A673 (cell line): ENCODE measurements at regions not wholly inside any gene's neighbourhood (a gene's known extent, or its start where the extent isn't known, plus 50 kb on each side); places are given as distances from the start of the nearest gene placed in this dataset.

ENCODE experiments used
- BruUV-seq: library from RNA; stranded (reverse); fragments of 400-500 nt; replicated peaks from 2 replicates; lab custom pipeline; 2021; lab: Mats Ljungman, UMichigan
- CTCF ChIA-PET: fragments of 300-600 bp; sonication (Branson Sonifier 250); formaldehyde crosslinking; loops from one replicate; lab custom pipeline; 2022; ENCODE audit warnings: antibody characterized with exemption; lab: Charles Lee
- POLR2A ChIA-PET: fragments of 300-600 bp; sonication (Branson Sonifier 250); formaldehyde crosslinking; loops from one replicate; lab custom pipeline; 2022; ENCODE audit warnings: antibody characterized with exemption; ENCODE audit not compliant: low non-redundant PET; lab: Charles Lee
- DNase-seq: peaks from one replicate; pipeline ENCODE4 v3.0.0-alpha.2; 2015; ENCODE audit warnings: low spot score
- H3K27ac ChIP-seq: fragments of 200-600 bp; sonication (generic); 2 replicates; pipeline ENCODE4 v1.5.1; 2016; ENCODE audit warnings: mixed run types, low read depth, mild to moderate bottlenecking, mixed read lengths, antibody characterized with exemption, low read length; ENCODE audit not compliant: poor library complexity, severe bottlenecking
- H3K27me3 ChIP-seq: fragments of 200-600 bp; sonication (generic); replicated peaks from 2 replicates; pipeline ENCODE4 v1.6.1; 2017; ENCODE audit warnings: mixed run types, low read depth, mild to moderate bottlenecking, mixed read lengths, antibody characterized with exemption, low read length; ENCODE audit not compliant: insufficient read depth, poor library complexity
- H3K36me3 ChIP-seq: fragments of 200-600 bp; sonication (generic); 2 replicates; pipeline ENCODE4 v1.6.1; 2016; ENCODE audit warnings: mixed run types, mild to moderate bottlenecking, mixed read lengths, antibody characterized with exemption, low read length; ENCODE audit not compliant: insufficient read depth, poor library complexity, severe bottlenecking
- H3K4me1 ChIP-seq: fragments of 200-600 bp; sonication (generic); 2 replicates; pipeline ENCODE4 v1.6.1; 2017; ENCODE audit warnings: mixed run types, mild to moderate bottlenecking, mixed read lengths, antibody characterized with exemption, low read length; ENCODE audit not compliant: insufficient read depth, poor library complexity, severe bottlenecking
- H3K4me3 ChIP-seq: fragments of 200-600 bp; sonication (generic); 2 replicates; pipeline ENCODE4 v1.5.1; 2016; ENCODE audit warnings: low read depth, mixed run types, mild to moderate bottlenecking, mixed read lengths, low read length; ENCODE audit not compliant: poor library complexity, severe bottlenecking
- H3K9me3 ChIP-seq: fragments of 200-600 bp; sonication (generic); 2 replicates; pipeline ENCODE4 v1.6.1; 2016; ENCODE audit warnings: mixed run types, low read depth, mild to moderate bottlenecking, mixed read lengths, antibody characterized with exemption, low read length; ENCODE audit not compliant: poor library complexity, severe bottlenecking
- EZH2 ChIP-seq: fragments of 200-600 bp; sonication (generic); IDR thresholded peaks from 2 replicates; pipeline ENCODE4 v1.6.1; 2017; ENCODE audit warnings: borderline replicate concordance, low read depth, mild to moderate bottlenecking, mixed read lengths, antibody characterized with exemption, low read length; ENCODE audit not compliant: poor library complexity, severe bottlenecking
- intact Hi-C: fragments of 100-400 bp; cut with micrococcal nuclease; formaldehyde crosslinking; loops from one replicate; pipeline ENCODE4 v1.10.0; 2022; ENCODE audit not compliant: unreplicated experiment
- TF ChIP-seq, protein P1 (sequence below): fragments of 300-800, 200-600 bp; sonication (generic); conservative IDR thresholded peaks from 2 replicates; pipeline ENCODE4 v1.5.1; 2017; ENCODE audit warnings: low read depth, mild to moderate bottlenecking, antibody characterized with exemption, low read length, moderate library complexity, mixed read lengths

DNA sequence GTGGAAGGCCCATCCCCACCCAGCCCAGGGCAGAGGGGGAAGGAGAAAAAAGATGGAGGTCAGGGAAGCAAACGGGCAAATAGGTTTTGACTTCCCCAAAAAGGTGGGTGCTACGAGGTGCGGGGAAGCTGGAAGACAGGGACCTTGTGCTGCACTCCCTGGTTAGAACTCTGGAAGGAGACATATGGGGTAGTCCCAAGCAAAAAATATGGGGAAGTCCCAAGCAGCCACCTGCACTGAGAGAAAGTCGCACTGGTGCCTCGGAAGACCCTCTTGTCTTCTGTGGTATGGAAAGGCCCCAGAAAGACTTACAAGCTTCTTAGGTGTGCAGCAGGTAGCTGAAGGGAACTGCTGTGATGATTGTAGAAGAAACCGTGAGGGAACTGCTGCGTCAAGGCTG is 93.8 kb upstream of the CEP85L start:
- no TSS peak for BruUV-seq
- no peak overlapping the region for H3K4me3 ChIP-seq
- H3K9me3 ChIP-seq: no peaks in the 10 kb centered on the region
- ChIA-PET CTCF (no interaction called here), POLR2A (no interaction called here)
- H3K36me3 ChIP-seq: no peaks in the 10 kb centered on the region
- no peak for TF ChIP-seq EZH2
- TF ChIP-seq, protein P1, sequence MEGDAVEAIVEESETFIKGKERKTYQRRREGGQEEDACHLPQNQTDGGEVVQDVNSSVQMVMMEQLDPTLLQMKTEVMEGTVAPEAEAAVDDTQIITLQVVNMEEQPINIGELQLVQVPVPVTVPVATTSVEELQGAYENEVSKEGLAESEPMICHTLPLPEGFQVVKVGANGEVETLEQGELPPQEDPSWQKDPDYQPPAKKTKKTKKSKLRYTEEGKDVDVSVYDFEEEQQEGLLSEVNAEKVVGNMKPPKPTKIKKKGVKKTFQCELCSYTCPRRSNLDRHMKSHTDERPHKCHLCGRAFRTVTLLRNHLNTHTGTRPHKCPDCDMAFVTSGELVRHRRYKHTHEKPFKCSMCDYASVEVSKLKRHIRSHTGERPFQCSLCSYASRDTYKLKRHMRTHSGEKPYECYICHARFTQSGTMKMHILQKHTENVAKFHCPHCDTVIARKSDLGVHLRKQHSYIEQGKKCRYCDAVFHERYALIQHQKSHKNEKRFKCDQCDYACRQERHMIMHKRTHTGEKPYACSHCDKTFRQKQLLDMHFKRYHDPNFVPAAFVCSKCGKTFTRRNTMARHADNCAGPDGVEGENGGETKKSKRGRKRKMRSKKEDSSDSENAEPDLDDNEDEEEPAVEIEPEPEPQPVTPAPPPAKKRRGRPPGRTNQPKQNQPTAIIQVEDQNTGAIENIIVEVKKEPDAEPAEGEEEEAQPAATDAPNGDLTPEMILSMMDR: no peak
- no peak overlapping the region for H3K27ac ChIP-seq
- no peak for DNase-seq
- H3K27me3 ChIP-seq: no peaks in the 10 kb centered on the region
- intact Hi-C loops: no loop called here
- no peaks in the 10 kb centered on the region for H3K4me1 ChIP-seq

DNA sequence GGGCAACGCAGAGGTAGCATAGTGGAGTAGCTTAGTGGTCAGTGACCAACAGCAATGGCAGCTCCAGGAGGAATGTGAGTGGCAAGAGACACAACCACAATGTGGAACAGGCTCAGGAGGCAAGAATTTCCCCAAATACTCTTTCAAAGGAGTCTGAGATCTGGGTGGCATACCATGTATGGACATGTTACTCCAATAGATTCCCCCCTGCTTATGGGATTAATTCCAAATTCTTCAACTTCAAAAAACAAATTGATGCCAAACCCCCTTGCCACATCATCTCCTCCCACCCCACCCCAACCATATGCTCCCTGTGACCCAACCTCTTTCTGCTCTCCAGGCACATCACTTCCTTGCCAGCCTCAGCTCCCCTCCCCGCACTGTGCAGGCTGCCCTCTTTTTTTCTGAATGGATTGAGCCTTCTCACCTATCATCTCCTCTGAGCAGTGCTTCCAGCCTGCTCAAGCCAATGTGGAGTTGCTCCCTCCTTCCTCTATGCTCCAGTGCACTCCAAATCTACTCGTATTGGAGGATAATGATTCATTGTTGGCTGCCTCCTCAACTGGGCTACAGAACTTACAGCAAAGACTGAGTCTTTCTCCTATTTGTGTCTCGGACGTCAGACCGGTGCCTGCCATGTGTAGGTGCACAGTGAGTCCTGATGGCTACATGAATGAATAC is 93.0 kb upstream of the CEP85L start:
- H3K9me3 ChIP-seq: no peaks in the 10 kb centered on the region
- ChIA-PET CTCF (no interaction called here), POLR2A (no interaction called here)
- H3K4me3 ChIP-seq: no peak overlapping the region
- TF ChIP-seq, protein P1: no peak
- no peak for TF ChIP-seq EZH2
- H3K27ac ChIP-seq: no peak overlapping the region
- H3K36me3 ChIP-seq: no peaks in the 10 kb centered on the region
- no TSS peak for BruUV-seq
- no peaks in the 10 kb centered on the region for H3K27me3 ChIP-seq
- no peak for DNase-seq
- H3K4me1 ChIP-seq: no peaks in the 10 kb centered on the region
- intact Hi-C loops: no loop called here

DNA sequence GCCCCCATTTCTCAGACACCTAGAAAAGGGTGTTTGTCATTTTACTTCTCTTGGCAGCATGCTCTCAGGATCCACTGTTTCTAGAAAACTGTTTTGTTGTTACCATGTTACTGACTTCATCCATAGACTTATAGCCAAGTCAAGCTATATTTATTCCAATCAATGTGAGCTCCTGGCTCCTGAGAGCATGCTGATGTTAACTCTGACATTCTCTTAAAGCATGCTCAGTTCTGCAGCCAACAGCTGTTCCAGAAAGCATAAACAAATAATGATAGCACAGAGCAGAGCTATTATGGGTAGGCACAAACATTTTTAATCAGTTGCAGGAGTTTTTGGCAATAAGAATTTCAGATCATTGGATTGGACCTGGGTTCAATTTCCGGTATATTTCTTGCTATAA is 92.4 kb upstream of the CEP85L start:
- intact Hi-C loops: no loop called here
- TF ChIP-seq, protein P1: no peak
- no peak for TF ChIP-seq EZH2

More for the DNA sequence above, 92.4 kb upstream of the CEP85L start:
- BruUV-seq: no TSS peak
- POLR2A ChIA-PET: no interaction called here
- CTCF ChIA-PET: no interaction called here
- Histone ChIP-seq H3K4me1 (no peaks in the 10 kb centered on the region), H3K27me3 (no peaks in the 10 kb centered on the region), H3K4me3 (no peak overlapping the region), H3K36me3 (no peaks in the 10 kb centered on the region), H3K27ac (no peak overlapping the region), H3K9me3 (no peaks in the 10 kb centered on the region)
- DNase-seq: no peak
